ENCODE measurements at regions not wholly inside any gene's neighbourhood (a gene's known extent, or its start where the extent isn't known, plus 50 kb on each side); places are given as distances from the start of the nearest gene placed in this dataset.

DNA sequence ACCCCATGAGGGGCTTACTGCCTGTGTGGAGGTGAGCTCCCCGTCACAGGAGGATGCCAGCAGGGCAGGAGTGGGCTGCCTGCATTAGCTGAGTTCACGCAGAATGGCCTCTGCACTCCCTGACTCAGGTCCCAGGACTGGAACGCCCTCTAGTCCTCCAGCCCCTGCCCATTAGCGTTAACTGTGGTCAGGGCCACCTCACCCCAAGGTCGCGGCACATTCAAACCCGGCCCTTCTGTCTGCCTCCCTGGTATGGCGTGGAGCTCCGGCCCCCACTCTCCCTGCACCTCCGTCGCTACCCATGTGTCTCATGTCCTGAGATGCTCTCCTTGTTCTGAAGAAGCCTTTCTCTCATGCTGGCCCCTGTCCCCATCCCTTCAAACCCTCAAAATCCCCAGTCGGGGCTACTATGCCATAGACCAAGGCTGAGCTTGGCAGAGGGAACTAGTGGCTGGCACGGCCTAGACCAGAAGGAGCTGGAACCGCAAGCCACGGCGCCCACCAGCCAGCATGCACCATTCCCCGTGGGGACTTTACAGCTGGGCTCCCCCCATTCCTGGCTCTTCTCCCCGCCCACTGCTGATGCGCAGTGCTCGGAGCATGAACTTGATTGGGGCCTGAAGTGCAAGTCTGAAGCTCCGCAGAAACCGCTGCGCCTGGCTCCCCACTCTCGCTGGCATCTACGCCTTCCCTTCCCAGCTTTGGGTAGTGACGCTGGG is 79.5 kb upstream of the RTL6 start:
- TF ChIP-seq, protein P1, sequence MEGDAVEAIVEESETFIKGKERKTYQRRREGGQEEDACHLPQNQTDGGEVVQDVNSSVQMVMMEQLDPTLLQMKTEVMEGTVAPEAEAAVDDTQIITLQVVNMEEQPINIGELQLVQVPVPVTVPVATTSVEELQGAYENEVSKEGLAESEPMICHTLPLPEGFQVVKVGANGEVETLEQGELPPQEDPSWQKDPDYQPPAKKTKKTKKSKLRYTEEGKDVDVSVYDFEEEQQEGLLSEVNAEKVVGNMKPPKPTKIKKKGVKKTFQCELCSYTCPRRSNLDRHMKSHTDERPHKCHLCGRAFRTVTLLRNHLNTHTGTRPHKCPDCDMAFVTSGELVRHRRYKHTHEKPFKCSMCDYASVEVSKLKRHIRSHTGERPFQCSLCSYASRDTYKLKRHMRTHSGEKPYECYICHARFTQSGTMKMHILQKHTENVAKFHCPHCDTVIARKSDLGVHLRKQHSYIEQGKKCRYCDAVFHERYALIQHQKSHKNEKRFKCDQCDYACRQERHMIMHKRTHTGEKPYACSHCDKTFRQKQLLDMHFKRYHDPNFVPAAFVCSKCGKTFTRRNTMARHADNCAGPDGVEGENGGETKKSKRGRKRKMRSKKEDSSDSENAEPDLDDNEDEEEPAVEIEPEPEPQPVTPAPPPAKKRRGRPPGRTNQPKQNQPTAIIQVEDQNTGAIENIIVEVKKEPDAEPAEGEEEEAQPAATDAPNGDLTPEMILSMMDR (IDR thresholded peaks at IDR 0.05), result no peak
- no peak for TF ChIP-seq POLR2A (IDR thresholded peaks at IDR 0.05)
